K562 (cell line): ENCODE measurements at regions not wholly inside any gene's neighbourhood (a gene's known extent, or its start where the extent isn't known, plus 50 kb on each side); places are given as distances from the start of the nearest gene placed in this dataset.

Source experiments
- ARID3A ChIP-seq: IDR thresholded peaks from 2 replicates; pipeline ENCODE4 v1.6.1; 2012; ENCODE audit warnings: low read depth, low read length, improper control_type of control experiment, borderline replicate concordance
- CHD1 ChIP-seq: fragments of 200-600 bp; sonication (generic); IDR thresholded peaks from one replicate; pipeline ENCODE4 v1.6.1; 2012; ENCODE audit warnings: mild to moderate bottlenecking, moderate library complexity, low read length, inconsistent platforms
- CTCF ChIP-seq, 3 experiments: IDR thresholded peaks in 2 of 3; conservative IDR thresholded peaks in 1 of 3; 2 replicates each; pipeline ENCODE4 v1.5.1; 2011 to 2012; ENCODE audit warnings: low read length in 3 of 3, mild to moderate bottlenecking in 3 of 3, control low read depth in 2 of 3, improper control_type of control experiment in 1 of 3, inconsistent platforms in 1 of 3, low read depth in 1 of 3, mixed read lengths in 1 of 3, moderate library complexity in 1 of 3; ENCODE audit not compliant: insufficient read depth in 2 of 3
- DACH1 ChIP-seq: fragments of 450-650 bp; IDR thresholded peaks from 2 replicates; pipeline ENCODE4 v1.6.1; 2018; ENCODE audit not compliant: partially characterized antibody
- FOXK1 ChIP-seq: sonication (generic); formaldehyde crosslinking; IDR thresholded peaks from 2 replicates; pipeline ENCODE4 v1.8.0; 2022; ENCODE audit warnings: missing genetic modification reagents, mild to moderate bottlenecking, borderline replicate concordance
- HLTF ChIP-seq: fragments of 450-650 bp; IDR thresholded peaks from 2 replicates; pipeline ENCODE4 v1.6.1; 2016
- KDM1A ChIP-seq, 2 experiments: fragments of 450-650 bp; IDR thresholded peaks; 2 replicates each; pipeline ENCODE4 v1.6.1; 2016; ENCODE audit warnings: mild to moderate bottlenecking in 2 of 2
- MECOM ChIP-seq: fragments of 250-450 bp; sonication (Bioruptor Pico); IDR thresholded peaks from 2 replicates; pipeline ENCODE4 v1.8.0; 2022; ENCODE audit warnings: inconsistent platforms
- MGA ChIP-seq: fragments of 450-650 bp; IDR thresholded peaks from 2 replicates; pipeline ENCODE4 v1.6.1; 2016; ENCODE audit warnings: mild to moderate bottlenecking, moderate library complexity
- MLX ChIP-seq, 2 experiments: fragments of 450-650 bp in 1 of 2; sonication (generic) in 1 of 2; formaldehyde crosslinking; conservative IDR thresholded peaks; 2 replicates each; pipeline versions ENCODE4 v1.4.0 to v1.8.1; 2020 to 2022; ENCODE audit warnings: mild to moderate bottlenecking in 1 of 2, missing genetic modification reagents in 1 of 2
- MYC ChIP-seq, 2 experiments: fragments of 250-450 bp in 1 of 2; sonication (Bioruptor Pico) in 1 of 2; IDR thresholded peaks; 2 replicates each; pipeline versions ENCODE4 v1.5.1 to v1.6.1; 2012 to 2021; ENCODE audit warnings: low read depth in 2 of 2, borderline replicate concordance in 1 of 2, improper control_type of control experiment in 1 of 2, low read length in 1 of 2, mild to moderate bottlenecking in 1 of 2, moderate library complexity in 1 of 2
- TBL1XR1 ChIP-seq, 2 experiments: IDR thresholded peaks; 2 replicates each; pipeline ENCODE4 v1.6.1; 2012; ENCODE audit warnings: improper control_type of control experiment in 2 of 2, low read length in 2 of 2, mild to moderate bottlenecking in 1 of 2
- ZNF311 ChIP-seq: fragments of 250-450 bp; sonication (Bioruptor Pico); IDR thresholded peaks from 2 replicates; pipeline ENCODE4 v1.4.0; 2020; ENCODE audit warnings: mild to moderate bottlenecking, moderate library complexity

GRCh38 chr4:81884986-81885385 is 413.3 kb upstream of the RASGEF1B start (continued):
- TF ChIP-seq CTCF (IDR thresholded peaks at IDR 0.05 in 2 of 3, conservative IDR thresholded peaks at IDR 0.05 in 1 of 3; ENCODE audit: insufficient read depth in 2 of 3, low read depth in 1 of 3, low read length in 3 of 3): no peak
- TF ChIP-seq CHD1: no peak
- TF ChIP-seq KDM1A (IDR thresholded peaks at IDR 0.05): no peak
- no peak for TF ChIP-seq DACH1
- no peak for TF ChIP-seq MGA
- TF ChIP-seq MYC (IDR thresholded peaks at IDR 0.05; ENCODE audit: low read depth, low read length): no peak
- TF ChIP-seq MYC (CRISPR knock-in tag; IDR thresholded peaks at IDR 0.05; ENCODE audit: borderline replicate concordance, low read depth): no peak
- TF ChIP-seq FOXK1 (CRISPR knock-in tag): no peak
- TF ChIP-seq ZNF311 (CRISPR knock-in tag): no peak
- TF ChIP-seq ARID3A: no peak
- TF ChIP-seq MECOM: no peak
- TF ChIP-seq TBL1XR1 (IDR thresholded peaks at IDR 0.05; ENCODE audit: low read length in 2 of 2): no peak
- no peak for TF ChIP-seq HLTF
- TF ChIP-seq MLX (CRISPR knock-in tag; conservative IDR thresholded peaks at IDR 0.05): no peak
